GM20000 (cell line): ENCODE measurements at regions not wholly inside any gene's neighbourhood (a gene's known extent, or its start where the extent isn't known, plus 50 kb on each side); places are given as distances from the start of the nearest gene placed in this dataset.

Experiments used
- DNase-seq: peaks from one replicate; pipeline ENCODE4 v3.0.0; 2012; ENCODE audit warnings: low spot score
- TF ChIP-seq, protein P1 (sequence below): IDR thresholded peaks from 2 replicates; pipeline ENCODE4 v1.5.1; 2012; ENCODE audit warnings: mild to moderate bottlenecking, control low read depth; ENCODE audit errors: extremely low read depth, missing control alignments

- DNase-seq = no peak
- TF ChIP-seq, protein P1, sequence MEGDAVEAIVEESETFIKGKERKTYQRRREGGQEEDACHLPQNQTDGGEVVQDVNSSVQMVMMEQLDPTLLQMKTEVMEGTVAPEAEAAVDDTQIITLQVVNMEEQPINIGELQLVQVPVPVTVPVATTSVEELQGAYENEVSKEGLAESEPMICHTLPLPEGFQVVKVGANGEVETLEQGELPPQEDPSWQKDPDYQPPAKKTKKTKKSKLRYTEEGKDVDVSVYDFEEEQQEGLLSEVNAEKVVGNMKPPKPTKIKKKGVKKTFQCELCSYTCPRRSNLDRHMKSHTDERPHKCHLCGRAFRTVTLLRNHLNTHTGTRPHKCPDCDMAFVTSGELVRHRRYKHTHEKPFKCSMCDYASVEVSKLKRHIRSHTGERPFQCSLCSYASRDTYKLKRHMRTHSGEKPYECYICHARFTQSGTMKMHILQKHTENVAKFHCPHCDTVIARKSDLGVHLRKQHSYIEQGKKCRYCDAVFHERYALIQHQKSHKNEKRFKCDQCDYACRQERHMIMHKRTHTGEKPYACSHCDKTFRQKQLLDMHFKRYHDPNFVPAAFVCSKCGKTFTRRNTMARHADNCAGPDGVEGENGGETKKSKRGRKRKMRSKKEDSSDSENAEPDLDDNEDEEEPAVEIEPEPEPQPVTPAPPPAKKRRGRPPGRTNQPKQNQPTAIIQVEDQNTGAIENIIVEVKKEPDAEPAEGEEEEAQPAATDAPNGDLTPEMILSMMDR = no peak
Measured at GRCh38 chr11:134536219-134536618, 124.2 kb upstream of the B3GAT1 start.

DNA sequence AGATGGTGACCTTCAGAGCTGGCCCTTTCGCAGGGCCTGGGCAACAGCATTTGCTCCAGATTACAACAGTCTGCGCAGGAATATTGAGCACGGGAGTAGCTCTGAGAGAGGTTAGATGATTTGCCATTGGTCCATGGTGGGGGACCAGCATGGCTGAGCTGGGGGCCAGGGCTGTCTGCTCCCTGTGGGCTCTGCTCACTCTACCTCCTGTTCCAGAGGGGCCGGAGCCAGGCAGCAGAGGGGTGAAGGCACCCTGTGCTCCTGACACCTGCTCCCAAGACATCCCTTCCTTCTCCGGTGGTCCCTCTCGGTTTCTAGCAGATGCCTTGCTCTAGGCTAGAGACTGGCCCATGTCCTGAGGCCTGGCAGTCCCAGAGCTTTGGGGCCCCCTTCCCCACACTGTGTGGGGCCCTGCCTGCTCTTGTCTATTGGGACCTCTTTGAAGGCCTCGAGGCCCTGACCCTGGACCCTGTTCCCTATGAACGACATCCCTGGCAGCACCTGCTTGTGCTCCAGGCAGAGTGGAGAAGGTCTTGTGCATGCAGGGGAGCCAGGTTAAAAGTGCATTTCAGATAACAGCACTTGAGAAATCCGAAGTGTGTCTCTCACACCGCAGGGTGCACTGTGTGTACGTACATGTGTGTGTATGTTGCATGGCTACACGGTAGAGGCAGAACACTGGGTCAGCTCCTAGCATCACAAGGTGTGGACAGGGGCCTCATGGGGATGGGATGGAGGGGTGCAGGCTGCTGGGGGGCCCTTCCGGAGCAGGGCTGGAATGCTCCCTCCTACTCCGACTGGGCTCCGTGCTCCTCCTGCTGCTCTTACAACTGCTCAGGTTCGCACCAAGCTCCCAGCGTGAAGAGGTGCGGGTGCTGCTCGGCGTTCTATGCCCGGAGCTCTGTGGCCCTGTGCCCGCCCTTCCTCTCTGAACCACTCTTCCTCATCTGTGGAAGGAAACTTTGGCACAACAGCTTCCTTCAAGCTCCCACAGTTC lies 123.3 kb upstream of the B3GAT1 start:
- no peak for DNase-seq
- TF ChIP-seq, protein P1 = no peak

- TF ChIP-seq, protein P1 = no peak
- DNase-seq = no peak
Measured at GRCh38 chr11:134533511-134533910, 121.5 kb upstream of the B3GAT1 start.

DNA sequence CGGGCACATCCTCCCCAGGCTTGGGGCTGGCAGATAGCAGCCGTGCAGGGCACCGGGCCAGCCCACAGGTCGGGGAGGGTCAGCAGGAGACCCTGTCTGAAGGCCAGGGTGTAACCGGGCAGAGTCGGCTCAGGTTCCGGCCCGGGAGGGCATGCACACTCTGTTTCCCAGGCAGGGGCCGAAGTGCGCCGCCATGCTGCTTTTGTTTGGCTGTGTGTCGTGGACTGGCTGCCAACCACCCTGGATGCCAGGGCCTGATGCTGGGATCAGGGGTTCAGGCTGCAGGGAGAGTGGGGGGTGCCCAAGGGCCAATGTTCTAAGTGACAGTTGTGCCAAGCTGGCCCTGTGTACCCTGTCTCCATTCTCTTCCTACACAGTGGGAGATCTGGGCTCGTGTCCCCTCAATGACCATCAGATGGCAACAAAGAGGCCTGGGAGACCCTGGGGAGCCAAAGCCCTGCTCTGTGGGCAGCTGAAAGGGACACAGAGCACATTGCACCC lies 120.9 kb upstream of the B3GAT1 start:
- TF ChIP-seq, protein P1 = no peak
- DNase-seq = no peak

DNA sequence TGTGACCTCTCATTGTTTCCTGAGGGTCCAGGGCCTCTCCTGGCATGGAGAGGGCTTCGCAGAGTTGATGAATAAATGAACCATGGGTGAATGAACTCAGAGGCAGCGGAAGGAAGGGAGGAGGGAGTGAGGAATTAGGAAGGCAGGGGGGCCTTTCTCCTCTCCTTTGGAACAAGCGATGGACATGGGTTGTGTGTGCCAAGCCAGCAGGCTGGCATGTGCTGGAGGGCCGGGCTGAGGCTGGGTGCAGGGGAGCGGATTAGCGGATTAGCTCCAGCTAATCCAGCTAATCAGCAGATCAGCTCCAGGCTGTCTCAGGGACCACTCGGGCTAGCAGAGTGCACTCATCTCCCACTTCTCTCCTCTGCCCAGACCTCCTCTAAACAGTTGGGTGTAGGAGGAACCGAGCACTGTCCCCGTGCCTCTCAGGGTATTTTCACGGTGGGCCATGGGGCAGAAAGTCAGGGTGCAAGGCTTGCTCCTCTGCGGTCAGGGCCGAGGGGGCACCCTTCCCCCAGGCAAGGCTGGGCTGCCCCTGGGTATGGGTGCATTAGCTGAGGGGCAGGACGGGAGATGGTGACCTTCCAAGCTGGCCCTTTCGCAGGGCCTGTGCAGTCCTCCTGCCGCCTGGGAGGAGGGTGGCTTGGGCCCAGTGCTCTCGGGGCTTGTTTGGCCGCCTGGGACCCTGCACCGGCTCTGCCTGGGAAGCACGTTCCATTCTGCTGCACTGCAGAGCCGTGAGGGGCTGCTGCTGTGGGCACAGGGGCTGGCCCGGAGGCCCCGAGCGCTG lies 120.3 kb upstream of the B3GAT1 start:
- TF ChIP-seq, protein P1 = no peak
- no peak for DNase-seq

- TF ChIP-seq, protein P1 = no peak
- DNase-seq = no peak
Measured at GRCh38 chr11:134531327-134532130, 119.5 kb upstream of the B3GAT1 start.
